GM12878 (cell line): ENCODE measurements at regions not wholly inside any gene's neighbourhood (a gene's known extent, or its start where the extent isn't known, plus 50 kb on each side); places are given as distances from the start of the nearest gene placed in this dataset.

Source experiments
- ATAC-seq: fragments of 200-7000 bp; cut with Tn5 transposase; 3 replicates; pipeline ENCODE4 v1.9.1; 2020; ENCODE audit warnings: mild to moderate bottlenecking, moderate library complexity
- BruUV-seq: library from RNA; stranded (reverse); fragments of 400-500 nt; replicated peaks from 2 replicates; lab custom pipeline; 2021; lab: Mats Ljungman, UMichigan
- CTCF ChIA-PET: fragments of 300-600 bp; sonication (Branson Sonifier 250); formaldehyde crosslinking; extraction: SDS; loops from one replicate; lab custom pipeline; 2021; ENCODE audit warnings: inconsistent platforms; lab: Yijun Ruan, JAX
- POLR2A ChIA-PET: fragments of 350-600 bp; formaldehyde crosslinking; extraction: SDS; loops from one replicate; lab custom pipeline; 2021; ENCODE audit warnings: inconsistent platforms; lab: Charles Lee
- RAD21 ChIA-PET: fragments of 300-600 bp; sonication (Branson Sonifier 250); formaldehyde crosslinking; loops from one replicate; lab custom pipeline; 2023; ENCODE audit warnings: antibody characterized with exemption; ENCODE audit not compliant: unreplicated experiment; lab: Charles Lee
- SMC1A ChIA-PET: fragments of 300-600 bp; sonication (Branson Sonifier 250); formaldehyde crosslinking; loops from one replicate; lab custom pipeline; 2023; ENCODE audit not compliant: unreplicated experiment, uncharacterized antibody; lab: Charles Lee
- DNase-seq: peaks from one replicate; pipeline ENCODE4 v3.0.0-alpha.2; 2011; ENCODE audit warnings: low read depth, low spot score
- FAIRE-seq: peaks from 3 replicates; lab custom pipeline; 2011; peaks lifted over from hg19 to GRCh38; lab: Jason Lieb, UNC
- H2AFZ ChIP-seq: 2 replicates; pipeline ENCODE4 v1.6.0; 2011; ENCODE audit warnings: low read depth, low read length, control low read depth; ENCODE audit not compliant: control insufficient read depth
- H3K27ac ChIP-seq: 2 replicates; pipeline ENCODE4 v1.5.1; 2011; ENCODE audit warnings: control low read depth; ENCODE audit not compliant: control insufficient read depth, insufficient read depth
- H3K27me3 ChIP-seq, 2 experiments: replicated peaks in 1 of 2; 2 replicates each; pipeline versions ENCODE4 v1.6.0 to v1.6.1; 2011; ENCODE audit warnings: low read length in 1 of 2; ENCODE audit not compliant: control insufficient read depth in 2 of 2, insufficient read depth in 2 of 2
- H3K36me3 ChIP-seq, 2 experiments: 2 replicates each; pipeline ENCODE4 v1.5.1; 2011; ENCODE audit warnings: low read length in 1 of 2; ENCODE audit not compliant: control insufficient read depth in 2 of 2, insufficient read depth in 2 of 2
- H3K4me1 ChIP-seq: 2 replicates; pipeline ENCODE4 v1.6.1; 2011; ENCODE audit warnings: mild to moderate bottlenecking, low read length, moderate library complexity, mixed read lengths; ENCODE audit not compliant: control insufficient read depth, insufficient read depth
- H3K4me2 ChIP-seq: 2 replicates; pipeline ENCODE4 v1.6.0; 2011; ENCODE audit warnings: control low read depth; ENCODE audit not compliant: control insufficient read depth, insufficient read depth
- H3K4me3 ChIP-seq: fragments of 200-600 bp; sonication (generic); 2 replicates; pipeline ENCODE4 v1.5.1; 2016
- H3K79me2 ChIP-seq: 2 replicates; pipeline ENCODE4 v1.6.0; 2011; ENCODE audit warnings: low read length; ENCODE audit not compliant: control insufficient read depth, insufficient read depth
- H3K9ac ChIP-seq: 2 replicates; pipeline ENCODE4 v1.8.0; 2011; ENCODE audit warnings: low read length, control low read depth, mixed read lengths; ENCODE audit not compliant: control insufficient read depth, insufficient read depth
- H3K9me3 ChIP-seq: replicated peaks from 3 replicates; pipeline ENCODE4 v1.5.1; 2011; ENCODE audit warnings: mild to moderate bottlenecking, low read length; ENCODE audit not compliant: control insufficient read depth, insufficient read depth
- H4K20me1 ChIP-seq: 2 replicates; pipeline ENCODE4 v1.6.0; 2011; ENCODE audit not compliant: control insufficient read depth, insufficient read depth
- ATF3 ChIP-seq: IDR thresholded peaks from 2 replicates; pipeline ENCODE4 v1.6.1; 2011; ENCODE audit warnings: low read depth, mild to moderate bottlenecking, low read length, moderate library complexity, borderline replicate concordance; ENCODE audit errors: extremely low read depth
- EP300 ChIP-seq, 2 experiments: fragments of 150-350 bp in 1 of 2; IDR thresholded peaks; 2 replicates each; pipeline ENCODE4 v1.6.1; 2011 to 2012; ENCODE audit warnings: low read depth in 2 of 2, low read length in 2 of 2, borderline replicate concordance in 1 of 2, improper control_type of control experiment in 1 of 2, inconsistent platforms in 1 of 2; ENCODE audit not compliant: control insufficient read depth in 1 of 2
- NFIC ChIP-seq: IDR thresholded peaks from 2 replicates; pipeline ENCODE4 v1.6.1; 2012; ENCODE audit warnings: low read depth, mild to moderate bottlenecking, inconsistent platforms, low read length, moderate library complexity
- SIN3A ChIP-seq: IDR thresholded peaks from 2 replicates; pipeline ENCODE4 v1.6.1; 2012; ENCODE audit warnings: low read depth, low read length, improper control_type of control experiment
- ZNF687 ChIP-seq: fragments of 450-650 bp; IDR thresholded peaks from 2 replicates; pipeline ENCODE4 v1.6.1; 2017; ENCODE audit warnings: mild to moderate bottlenecking, moderate library complexity
- WGBS: methylation state at CpG from one replicate; pipeline ENCODE4 v1.1.6; 2016; ENCODE audit warnings: low lambda C conversion rate; ENCODE audit not compliant: insufficient replicate concordance, insufficient coverage; ENCODE audit errors: missing lambda C conversion rate; 5-methylcytosine and 5-hydroxymethylcytosine counted together
- in situ Hi-C: fragments of 300-500 bp; cut with MboI; formaldehyde crosslinking; loops from 9 replicates; pipeline ENCODE4 v1.14.3; 2018; ENCODE audit warnings: mixed read lengths
- intact Hi-C: fragments of 100-400 bp; cut with micrococcal nuclease; formaldehyde crosslinking; loops from one replicate; pipeline ENCODE4 v1.14.2; 2022; ENCODE audit not compliant: unreplicated experiment
- TF ChIP-seq, protein P1 (sequence below): fragments of 450-650 bp; IDR thresholded peaks from 2 replicates; pipeline ENCODE4 v1.6.1; 2016; ENCODE audit warnings: mild to moderate bottlenecking

DNA sequence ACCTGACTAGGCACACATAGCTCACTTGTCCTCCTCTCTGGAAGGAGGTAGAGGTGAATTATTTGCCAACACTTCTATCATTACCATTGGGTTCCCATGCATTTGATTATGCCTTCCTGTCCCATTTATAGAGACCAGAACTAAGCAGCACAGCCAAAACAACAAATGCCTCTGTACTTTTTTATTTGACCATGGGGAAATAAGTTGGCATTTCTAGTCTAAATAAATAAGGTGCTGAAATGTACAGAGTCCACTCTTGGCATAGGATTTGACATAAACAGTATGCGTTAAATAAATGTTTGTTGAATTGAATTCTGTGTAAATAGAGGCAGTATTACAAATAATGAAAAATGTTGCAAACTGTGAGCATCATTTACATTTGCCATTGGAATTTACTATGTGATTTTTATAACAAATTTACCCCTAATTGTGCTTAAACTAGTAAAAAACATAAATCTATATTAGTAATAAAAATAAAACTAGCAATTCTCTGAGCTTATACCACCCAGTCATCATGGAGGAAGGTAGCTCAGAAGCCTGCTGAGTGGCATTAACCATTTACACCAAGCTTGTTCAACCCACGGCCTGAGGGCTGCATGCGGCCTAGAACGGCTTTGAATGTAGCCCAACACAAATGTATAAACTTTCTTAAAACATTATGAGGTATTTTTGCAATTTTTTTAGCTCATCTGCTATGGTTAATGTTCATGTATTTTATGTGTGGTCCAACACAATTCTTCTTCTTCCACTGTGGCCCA lies 367.8 kb downstream of the FIGN start:
- H3K27me3 ChIP-seq, result no peaks in the 10 kb centered on the region
- H3K9me3 ChIP-seq, result no peaks in the 10 kb centered on the region
- no peak overlapping the region for H3K4me2 ChIP-seq
- ChIA-PET RAD21 (no interaction called here), POLR2A (no interaction called here)
- no peak overlapping the region for H3K4me3 ChIP-seq
- H3K27ac ChIP-seq, result no peak overlapping the region
- ATAC-seq (no peak), FAIRE-seq (no peak)
- in situ Hi-C loops, result no loop called here
- no peak overlapping the region for H3K9ac ChIP-seq
- 23% methylated on average over 4 of the region's 4 CpGs for WGBS
- no peak for TF ChIP-seq EP300 (IDR thresholded peaks at IDR 0.05; ENCODE audit: borderline replicate concordance in 1 of 2, control insufficient read depth in 1 of 2, low read depth in 2 of 2, low read length in 2 of 2)
- TF ChIP-seq, all 136 proteins: peak for 0
- no peak overlapping the region for H2AFZ ChIP-seq
- H3K4me1 ChIP-seq, result no peaks in the 10 kb centered on the region
- DNase-seq, result no peak
- H3K36me3 ChIP-seq, result no peaks in the 10 kb centered on the region
- intact Hi-C loops, result no loop called here
- no peaks in the 10 kb centered on the region for H3K79me2 ChIP-seq
- no TSS peak for BruUV-seq
- SMC1A ChIA-PET, result interaction anchor here (0.7 kb wide), 1 partner anchor 11 kb away, joined by 7 read pairs; no protein-coding TSS in a partner anchor
- CTCF ChIA-PET, result no interaction called here
- no peaks in the 10 kb centered on the region for H4K20me1 ChIP-seq

DNA sequence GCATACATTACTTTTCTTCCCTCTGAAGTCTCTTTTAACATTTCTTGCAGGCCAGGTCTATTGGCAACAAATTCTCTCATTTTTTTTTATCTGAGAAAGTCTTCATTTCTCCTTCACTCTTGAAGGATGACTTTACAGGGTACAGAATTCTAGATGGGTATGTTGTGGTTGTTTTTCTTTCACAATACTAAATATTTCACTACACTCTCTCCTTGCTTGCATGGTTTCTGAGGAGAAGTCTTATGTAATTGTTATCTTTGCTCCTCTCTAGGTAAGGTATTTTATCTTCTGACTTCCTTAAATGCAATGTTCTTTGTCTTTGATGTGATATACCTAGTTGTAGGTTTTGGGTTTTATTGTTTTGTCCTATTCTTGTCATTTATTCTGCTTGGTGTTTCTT lies 371.1 kb downstream of the FIGN start:
- no peak for FAIRE-seq
- H3K4me2 ChIP-seq, result no peak overlapping the region
- ChIA-PET SMC1A (no interaction called here), POLR2A (no interaction called here), RAD21 (no interaction called here), CTCF (no interaction called here)
- H3K9ac ChIP-seq, result no peak overlapping the region
- intact Hi-C loops, result no loop called here
- no peaks in the 10 kb centered on the region for H3K9me3 ChIP-seq
- H3K36me3 ChIP-seq, result no peaks in the 10 kb centered on the region
- H3K27ac ChIP-seq, result no peak overlapping the region
- ATAC-seq, result no peak
- no peak overlapping the region for H3K4me3 ChIP-seq
- DNase-seq, result no peak
- no peaks in the 10 kb centered on the region for H3K27me3 ChIP-seq
- in situ Hi-C loops, result no loop called here
- H4K20me1 ChIP-seq, result no peaks in the 10 kb centered on the region
- no peaks in the 10 kb centered on the region for H3K79me2 ChIP-seq
- H3K4me1 ChIP-seq, result no peaks in the 10 kb centered on the region
- BruUV-seq, result no TSS peak
- H2AFZ ChIP-seq, result no peak overlapping the region
- TF ChIP-seq NFIC, result no peak
- TF ChIP-seq ZNF687, result no peak
- TF ChIP-seq ATF3, result no peak
- no peak for TF ChIP-seq SIN3A
- TF ChIP-seq, protein P1, sequence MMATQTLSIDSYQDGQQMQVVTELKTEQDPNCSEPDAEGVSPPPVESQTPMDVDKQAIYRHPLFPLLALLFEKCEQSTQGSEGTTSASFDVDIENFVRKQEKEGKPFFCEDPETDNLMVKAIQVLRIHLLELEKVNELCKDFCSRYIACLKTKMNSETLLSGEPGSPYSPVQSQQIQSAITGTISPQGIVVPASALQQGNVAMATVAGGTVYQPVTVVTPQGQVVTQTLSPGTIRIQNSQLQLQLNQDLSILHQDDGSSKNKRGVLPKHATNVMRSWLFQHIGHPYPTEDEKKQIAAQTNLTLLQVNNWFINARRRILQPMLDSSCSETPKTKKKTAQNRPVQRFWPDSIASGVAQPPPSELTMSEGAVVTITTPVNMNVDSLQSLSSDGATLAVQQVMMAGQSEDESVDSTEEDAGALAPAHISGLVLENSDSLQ, result no peak
